LNCaP clone FGC (cell line): ENCODE measurements at regions not wholly inside any gene's neighbourhood (a gene's known extent, or its start where the extent isn't known, plus 50 kb on each side); places are given as distances from the start of the nearest gene placed in this dataset.
"Not testable (repeated sequence)": the region's sequence is repeated elsewhere in the genome, so short reads cannot be mapped to it uniquely, and the experiment has no call there.

Experiments
- DNase-seq: peaks from one replicate; pipeline ENCODE4 v3.0.0-alpha.2; 2011; ENCODE audit warnings: low read depth
- H3K4me3 ChIP-seq: 2 replicates; pipeline ENCODE4 v1.5.1; 2011; ENCODE audit warnings: mild to moderate bottlenecking, low read depth, low read length, control low read depth
- TF ChIP-seq, protein P1 (sequence below): IDR thresholded peaks from 2 replicates; pipeline ENCODE4 v1.5.1; 2012; ENCODE audit warnings: mild to moderate bottlenecking; ENCODE audit not compliant: control insufficient read depth, insufficient read depth; ENCODE audit errors: extremely low read depth

DNA sequence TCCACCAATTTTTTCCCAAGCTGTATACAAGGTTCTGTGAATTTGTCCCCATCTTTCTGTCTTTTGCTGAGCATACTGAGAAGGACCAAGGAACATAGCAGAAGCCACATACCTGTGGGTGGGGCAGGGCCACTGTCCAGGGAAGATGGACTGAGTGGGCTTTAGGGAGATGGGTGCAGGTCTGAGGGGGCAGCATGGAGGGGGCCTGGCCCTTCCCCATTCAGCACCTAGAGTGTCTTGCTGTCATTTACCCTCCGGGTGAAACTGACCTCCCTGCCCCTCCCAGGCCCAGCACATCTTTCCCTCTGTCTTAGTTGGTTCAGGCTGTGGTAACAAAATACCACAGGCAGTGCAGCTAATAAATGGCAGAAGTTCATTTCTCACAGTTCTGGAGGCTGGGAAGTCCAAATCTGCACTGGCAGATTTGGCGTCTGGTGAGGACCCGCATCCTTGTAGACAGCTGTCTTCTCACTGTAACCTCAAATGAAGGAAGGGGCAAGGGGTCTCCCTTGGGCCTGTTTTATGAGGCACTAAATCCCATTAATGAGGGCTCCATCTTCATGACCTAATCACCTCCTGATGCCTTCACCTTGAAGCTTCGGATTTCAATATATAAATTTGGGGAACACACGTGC lies 180.0 kb upstream of the SMAD3 start:
- no peak overlapping the region for H3K4me3 ChIP-seq
- TF ChIP-seq, protein P1, sequence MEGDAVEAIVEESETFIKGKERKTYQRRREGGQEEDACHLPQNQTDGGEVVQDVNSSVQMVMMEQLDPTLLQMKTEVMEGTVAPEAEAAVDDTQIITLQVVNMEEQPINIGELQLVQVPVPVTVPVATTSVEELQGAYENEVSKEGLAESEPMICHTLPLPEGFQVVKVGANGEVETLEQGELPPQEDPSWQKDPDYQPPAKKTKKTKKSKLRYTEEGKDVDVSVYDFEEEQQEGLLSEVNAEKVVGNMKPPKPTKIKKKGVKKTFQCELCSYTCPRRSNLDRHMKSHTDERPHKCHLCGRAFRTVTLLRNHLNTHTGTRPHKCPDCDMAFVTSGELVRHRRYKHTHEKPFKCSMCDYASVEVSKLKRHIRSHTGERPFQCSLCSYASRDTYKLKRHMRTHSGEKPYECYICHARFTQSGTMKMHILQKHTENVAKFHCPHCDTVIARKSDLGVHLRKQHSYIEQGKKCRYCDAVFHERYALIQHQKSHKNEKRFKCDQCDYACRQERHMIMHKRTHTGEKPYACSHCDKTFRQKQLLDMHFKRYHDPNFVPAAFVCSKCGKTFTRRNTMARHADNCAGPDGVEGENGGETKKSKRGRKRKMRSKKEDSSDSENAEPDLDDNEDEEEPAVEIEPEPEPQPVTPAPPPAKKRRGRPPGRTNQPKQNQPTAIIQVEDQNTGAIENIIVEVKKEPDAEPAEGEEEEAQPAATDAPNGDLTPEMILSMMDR, result no peak
- DNase-seq, result no peak

DNA sequence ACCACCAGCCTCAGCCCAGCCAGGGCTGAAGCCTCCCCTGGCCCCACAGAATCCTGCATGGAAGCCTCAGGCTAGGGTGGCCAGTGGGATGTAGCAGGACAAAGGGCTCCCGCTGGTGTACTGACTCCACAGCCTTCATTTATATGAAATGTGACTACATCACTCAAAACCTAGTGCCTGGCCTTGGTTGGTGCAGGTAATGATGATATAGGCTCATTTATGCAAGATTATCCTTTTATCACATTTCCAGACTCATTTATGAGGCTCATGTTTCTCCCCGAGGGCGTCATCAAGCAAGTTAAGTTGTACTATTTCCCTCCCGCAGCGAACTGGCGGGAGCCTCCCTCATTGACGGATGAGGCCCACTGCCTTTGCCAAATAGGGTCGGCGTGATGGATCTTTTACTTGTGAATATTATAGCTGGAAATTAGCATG lies 179.1 kb upstream of the SMAD3 start:
- no peak for DNase-seq
- no peak overlapping the region for H3K4me3 ChIP-seq
- TF ChIP-seq, protein P1, result no peak

DNA sequence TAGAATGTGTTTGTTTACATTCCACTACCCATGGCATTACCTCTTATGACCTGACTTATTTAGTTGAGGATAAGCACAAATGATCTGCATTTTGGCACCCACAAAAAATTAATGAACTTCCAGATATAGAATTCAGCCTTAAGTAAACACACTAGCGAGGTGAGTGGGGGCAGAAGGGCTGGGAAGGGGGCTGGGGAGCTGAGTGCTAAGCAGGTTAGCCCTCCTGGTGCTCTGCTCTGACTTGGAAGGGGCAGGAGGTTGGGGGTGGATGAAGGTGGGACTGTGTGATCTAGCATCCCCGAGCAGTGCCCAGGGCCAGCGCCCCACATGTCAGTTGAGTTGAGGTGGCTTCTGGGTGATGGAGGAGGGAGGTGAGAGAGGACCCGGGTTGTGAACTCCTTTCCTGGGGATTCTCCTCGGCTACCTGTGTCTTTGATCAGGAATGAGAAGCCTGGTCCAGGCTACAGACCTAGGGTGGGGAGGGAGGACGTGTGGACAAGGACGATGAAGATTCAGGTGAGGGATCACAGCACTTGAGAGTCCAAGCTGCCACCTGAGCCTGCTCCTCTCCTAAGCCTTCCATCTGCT lies 178.6 kb upstream of the SMAD3 start:
- no peak for DNase-seq
- TF ChIP-seq, protein P1, result no peak
- H3K4me3 ChIP-seq, result no peak overlapping the region

- H3K4me3 ChIP-seq, DNase-seq: not testable (repeated sequence)
These were observed 176.1 kb upstream of the SMAD3 start for GRCh38 chr15:66889298-66889697.

- DNase-seq, result no peak
- no peak overlapping the region for H3K4me3 ChIP-seq
These were observed 173.6 kb upstream of the SMAD3 start for GRCh38 chr15:66891776-66892175.

GRCh38 chr15:66893294-66893693 lies 172.1 kb upstream of the SMAD3 start:
- H3K4me3 ChIP-seq, result no peak overlapping the region
- no peak for DNase-seq
- TF ChIP-seq, protein P1, result no peak

More at GRCh38 chr15:66891776-66892175, 173.6 kb upstream of the SMAD3 start:
- TF ChIP-seq, protein P1, result no peak

GRCh38 chr15:66894363-66894762 lies 171.0 kb upstream of the SMAD3 start:
- no peak overlapping the region for H3K4me3 ChIP-seq
- DNase-seq, result no peak
- TF ChIP-seq, protein P1, result no peak
